ENCODE measurements at regions not wholly inside any gene's neighbourhood (a gene's known extent, or its start where the extent isn't known, plus 50 kb on each side); places are given as distances from the start of the nearest gene placed in this dataset.

DNA sequence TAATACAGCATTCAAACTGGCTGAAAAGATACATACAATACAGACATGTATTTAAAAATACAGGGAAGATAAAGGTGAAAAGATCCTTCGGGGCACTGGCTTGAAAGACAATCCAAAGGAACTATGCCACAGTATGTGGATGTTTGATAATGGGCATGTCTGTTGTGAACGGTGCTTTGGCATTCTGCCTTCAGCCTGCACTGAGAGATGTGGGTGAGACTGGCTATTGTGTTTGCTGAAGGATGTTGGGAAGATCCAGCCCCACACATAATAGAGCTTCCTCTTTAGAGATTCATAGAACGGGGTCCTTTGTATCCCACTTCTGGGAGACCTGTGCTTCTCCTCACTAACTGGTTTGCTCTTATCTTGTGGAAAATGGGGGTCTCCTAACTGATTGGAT lies 65.1 kb upstream of the CXCR4 start:
- Histone ChIP-seq H3K27me3 (ENCODE audit: control insufficient read depth in 1 of 2, insufficient read depth in 2 of 2, low read length in 2 of 2) (no peaks in the 10 kb centered on the region), H3K27ac (ENCODE audit: low read depth, low read length) (no peak overlapping the region), H3K36me3 (ENCODE audit: insufficient read depth, low read length) (no peaks in the 10 kb centered on the region), H3K9ac (ENCODE audit: low read length) (no peak overlapping the region), H3K4me1 (ENCODE audit: insufficient read depth, low read length) (no peaks in the 10 kb centered on the region), H3K9me3 (ENCODE audit: low read length) (no peaks in the 10 kb centered on the region), H3K4me3 (ENCODE audit: low read depth in 1 of 2, low read length in 2 of 2) (no peak overlapping the region)

DNA sequence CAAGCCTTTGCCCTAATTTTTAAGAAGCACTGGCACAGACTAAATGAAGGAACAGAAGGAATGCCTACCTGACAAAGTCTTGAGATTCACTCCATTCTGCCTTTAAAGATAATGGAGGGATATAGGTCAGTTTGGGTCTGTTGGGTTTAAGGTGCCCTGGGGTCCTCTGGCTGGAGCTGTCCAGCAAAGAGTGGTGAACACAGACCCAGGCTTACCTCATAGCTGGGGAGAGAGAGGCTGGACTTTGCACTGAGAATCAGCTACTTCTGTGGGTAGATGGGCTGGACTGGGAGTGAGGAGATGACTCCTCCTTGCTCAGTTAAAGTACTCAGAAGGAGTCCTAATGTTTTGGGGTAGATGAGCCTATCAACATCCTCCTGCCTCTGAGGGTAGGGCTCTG lies 64.4 kb upstream of the CXCR4 start:
- Histone ChIP-seq H3K4me1 (ENCODE audit: insufficient read depth, low read length) (no peaks in the 10 kb centered on the region), H3K27ac (ENCODE audit: low read depth, low read length) (no peak overlapping the region), H3K9me3 (ENCODE audit: low read length) (no peaks in the 10 kb centered on the region), H3K36me3 (ENCODE audit: insufficient read depth, low read length) (no peaks in the 10 kb centered on the region), H3K4me3 (ENCODE audit: low read depth in 1 of 2, low read length in 2 of 2) (no peak overlapping the region), H3K9ac (ENCODE audit: low read length) (no peak overlapping the region), H3K27me3 (ENCODE audit: control insufficient read depth in 1 of 2, insufficient read depth in 2 of 2, low read length in 2 of 2) (no peaks in the 10 kb centered on the region)

DNA sequence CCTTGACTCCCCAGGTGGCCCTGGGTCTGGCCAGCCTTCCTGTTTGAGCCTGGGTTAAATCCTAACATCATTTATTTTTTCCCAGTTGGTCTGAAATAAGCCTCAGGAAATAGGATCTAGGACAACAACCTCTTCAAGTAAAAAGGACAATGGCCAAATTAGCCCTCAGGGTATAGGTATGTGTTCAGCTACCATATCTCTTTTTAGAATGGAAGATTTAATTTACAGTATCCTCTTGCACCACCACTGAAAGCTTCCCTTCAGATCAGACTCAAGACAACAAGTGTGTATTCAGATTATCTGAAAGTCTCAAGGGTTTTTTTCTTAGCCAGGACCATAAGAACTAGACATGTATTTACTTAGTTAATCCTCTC lies 61.6 kb upstream of the CXCR4 start:
- Histone ChIP-seq H3K27me3 (ENCODE audit: control insufficient read depth in 1 of 2, insufficient read depth in 2 of 2, low read length in 2 of 2) (no peaks in the 10 kb centered on the region), H3K36me3 (ENCODE audit: insufficient read depth, low read length) (no peaks in the 10 kb centered on the region), H3K27ac (ENCODE audit: low read depth, low read length) (no peak overlapping the region), H3K4me1 (ENCODE audit: insufficient read depth, low read length) (no peaks in the 10 kb centered on the region), H3K4me3 (ENCODE audit: low read depth in 1 of 2, low read length in 2 of 2) (no peak overlapping the region), H3K9me3 (ENCODE audit: low read length) (no peaks in the 10 kb centered on the region), H3K9ac (ENCODE audit: low read length) (no peak overlapping the region)

DNA sequence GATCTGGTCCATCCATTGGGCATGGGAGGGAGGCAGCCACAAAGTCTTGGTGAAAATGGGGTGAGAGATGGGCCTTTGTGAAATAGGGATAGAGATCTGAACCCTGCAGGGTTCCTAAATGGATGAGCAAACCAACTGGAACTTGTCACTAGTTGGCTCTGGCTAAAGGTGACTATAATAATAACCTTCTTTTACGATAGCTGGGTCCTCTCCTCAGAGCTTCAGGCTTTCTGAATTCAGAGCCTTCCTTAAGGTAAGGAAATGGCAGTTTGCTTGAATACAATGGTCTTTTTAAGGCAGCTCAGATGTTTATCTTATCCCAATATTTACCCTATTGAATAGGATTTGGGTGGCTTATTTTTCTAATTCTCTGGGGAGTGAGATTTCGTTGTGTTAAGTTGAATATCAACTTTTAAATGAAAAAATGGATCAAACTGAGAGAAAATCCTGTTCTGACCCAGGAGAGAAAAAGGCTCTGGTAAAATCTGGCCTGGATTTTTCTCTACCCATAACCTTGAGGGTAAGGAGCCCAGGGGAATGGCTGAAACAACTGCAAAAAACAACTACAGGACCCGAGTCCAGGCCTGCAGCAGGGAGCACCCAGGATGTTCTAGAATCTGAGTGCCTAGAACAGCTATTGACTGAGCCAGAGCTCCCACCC lies 61.1 kb upstream of the CXCR4 start:
- H3K4me3 ChIP-seq (ENCODE audit: low read depth in 1 of 2, low read length in 2 of 2) = no peak overlapping the region
- H3K36me3 ChIP-seq (ENCODE audit: insufficient read depth, low read length) = no peaks in the 10 kb centered on the region
- no peaks in the 10 kb centered on the region for H3K27me3 ChIP-seq (ENCODE audit: control insufficient read depth in 1 of 2, insufficient read depth in 2 of 2, low read length in 2 of 2)
- no peak overlapping the region for H3K9ac ChIP-seq (ENCODE audit: low read length)
- H3K4me1 ChIP-seq (ENCODE audit: insufficient read depth, low read length) = no peaks in the 10 kb centered on the region
- no peaks in the 10 kb centered on the region for H3K9me3 ChIP-seq (ENCODE audit: low read length)
- H3K27ac ChIP-seq (ENCODE audit: low read depth, low read length) = no peak overlapping the region

DNA sequence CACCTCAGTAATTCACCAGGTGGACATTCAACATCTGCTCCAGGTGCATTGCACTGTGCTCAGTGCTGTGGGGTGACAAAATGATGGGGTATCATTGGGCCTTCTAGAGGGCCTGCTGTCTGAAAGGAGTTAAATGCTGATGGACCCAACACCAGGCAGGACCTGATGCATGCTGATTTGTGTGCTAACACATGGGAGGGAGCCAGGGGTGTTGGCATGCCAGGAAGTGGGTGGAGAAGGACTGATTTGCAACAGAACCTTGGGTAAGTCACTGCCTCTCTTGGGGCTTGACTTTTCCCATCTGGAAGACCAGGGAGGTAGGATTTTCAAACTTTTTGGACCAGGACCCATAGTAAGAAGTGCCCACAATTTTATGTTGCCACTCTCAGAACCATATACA lies 57.9 kb upstream of the CXCR4 start:
- H3K4me3 ChIP-seq (ENCODE audit: low read depth in 1 of 2, low read length in 2 of 2) = no peak overlapping the region
- H3K27me3 ChIP-seq (ENCODE audit: control insufficient read depth in 1 of 2, insufficient read depth in 2 of 2, low read length in 2 of 2) = no peaks in the 10 kb centered on the region

DNA sequence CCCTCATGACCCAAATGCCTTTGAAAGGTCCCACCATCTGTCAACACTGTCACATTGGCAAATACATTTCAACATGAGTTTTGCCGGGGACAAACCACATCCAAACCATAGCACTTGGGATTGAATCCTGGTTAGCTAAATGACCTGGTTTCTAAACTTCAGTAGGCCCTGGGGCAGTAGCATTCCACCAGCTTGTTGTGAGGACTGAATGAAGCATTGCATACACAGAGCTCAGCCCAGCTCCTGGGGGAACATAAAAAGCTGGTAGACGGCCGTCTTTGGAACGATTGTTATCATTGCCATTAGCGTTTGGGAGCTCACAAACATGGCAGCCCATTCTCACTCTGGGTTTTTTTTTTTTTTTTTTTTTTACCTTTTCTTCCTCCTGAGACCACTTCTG lies 57.5 kb upstream of the CXCR4 start:
- H3K36me3 ChIP-seq (ENCODE audit: insufficient read depth, low read length) = no peaks in the 10 kb centered on the region
- no peaks in the 10 kb centered on the region for H3K9me3 ChIP-seq (ENCODE audit: low read length)
- no peaks in the 10 kb centered on the region for H3K27me3 ChIP-seq (ENCODE audit: control insufficient read depth in 1 of 2, insufficient read depth in 2 of 2, low read length in 2 of 2)
- no peak overlapping the region for H3K4me3 ChIP-seq (ENCODE audit: low read depth in 1 of 2, low read length in 2 of 2)
- H3K9ac ChIP-seq (ENCODE audit: low read length) = no peak overlapping the region
- no peaks in the 10 kb centered on the region for H3K4me1 ChIP-seq (ENCODE audit: insufficient read depth, low read length)
- H3K27ac ChIP-seq (ENCODE audit: low read depth, low read length) = no peak overlapping the region

More for the DNA sequence above, 57.9 kb upstream of the CXCR4 start:
- Histone ChIP-seq H3K36me3 (ENCODE audit: insufficient read depth, low read length) (no peaks in the 10 kb centered on the region), H3K9ac (ENCODE audit: low read length) (no peak overlapping the region), H3K4me1 (ENCODE audit: insufficient read depth, low read length) (no peaks in the 10 kb centered on the region), H3K9me3 (ENCODE audit: low read length) (no peaks in the 10 kb centered on the region), H3K27ac (ENCODE audit: low read depth, low read length) (no peak overlapping the region)

DNA sequence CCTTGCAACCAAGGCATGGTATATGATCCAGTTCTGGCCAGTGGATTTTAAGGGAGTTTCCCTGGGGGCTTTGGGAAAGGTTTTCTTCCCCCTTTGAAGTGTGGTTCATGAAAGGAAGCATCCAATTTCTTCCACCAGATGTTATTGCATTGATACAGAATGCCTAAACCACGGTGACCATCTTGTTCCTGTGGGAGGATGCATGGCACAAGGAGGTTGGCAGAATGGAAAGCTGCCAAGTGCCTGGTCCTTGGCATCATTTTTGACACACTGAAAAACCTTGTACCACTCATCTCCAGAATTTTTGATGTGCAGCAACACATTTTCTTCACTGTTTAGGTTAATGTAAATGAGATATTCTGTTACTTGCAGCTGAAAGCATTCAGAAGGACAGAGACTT lies 55.2 kb upstream of the CXCR4 start:
- H3K36me3 ChIP-seq (ENCODE audit: insufficient read depth, low read length) = no peaks in the 10 kb centered on the region

DNA sequence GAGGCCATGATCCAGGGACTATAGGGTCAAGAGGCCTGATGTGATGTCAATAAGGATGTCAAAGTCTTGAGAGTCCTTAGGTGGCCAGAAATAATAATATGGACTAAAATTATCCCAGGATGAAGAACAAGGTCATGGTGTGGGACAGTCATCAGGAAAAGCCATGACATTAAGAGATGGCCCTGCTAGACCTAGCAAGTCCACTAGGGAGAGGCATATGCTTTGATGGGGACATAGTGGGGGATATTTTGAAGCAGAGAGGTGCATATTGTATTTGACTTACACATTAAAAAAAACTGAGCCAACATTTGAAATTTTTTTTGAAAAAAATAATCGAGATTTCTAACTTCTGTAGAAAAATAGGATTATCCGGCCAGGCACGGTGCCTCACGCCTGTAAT lies 53.3 kb upstream of the CXCR4 start:
- Histone ChIP-seq H3K4me1 (ENCODE audit: insufficient read depth, low read length) (no peaks in the 10 kb centered on the region), H3K27ac (ENCODE audit: low read depth, low read length) (no peak overlapping the region), H3K27me3 (ENCODE audit: control insufficient read depth in 1 of 2, insufficient read depth in 2 of 2, low read length in 2 of 2) (no peaks in the 10 kb centered on the region), H3K9me3 (ENCODE audit: low read length) (no peaks in the 10 kb centered on the region), H3K9ac (ENCODE audit: low read length) (no peak overlapping the region), H3K36me3 (ENCODE audit: insufficient read depth, low read length) (no peaks in the 10 kb centered on the region), H3K4me3 (ENCODE audit: low read depth in 1 of 2, low read length in 2 of 2) (no peak overlapping the region)

More for the DNA sequence above, 55.2 kb upstream of the CXCR4 start:
- Histone ChIP-seq H3K4me1 (ENCODE audit: insufficient read depth, low read length) (no peaks in the 10 kb centered on the region), H3K4me3 (ENCODE audit: low read depth in 1 of 2, low read length in 2 of 2) (no peak overlapping the region), H3K27ac (ENCODE audit: low read depth, low read length) (no peak overlapping the region), H3K9ac (ENCODE audit: low read length) (no peak overlapping the region), H3K27me3 (ENCODE audit: control insufficient read depth in 1 of 2, insufficient read depth in 2 of 2, low read length in 2 of 2) (no peaks in the 10 kb centered on the region), H3K9me3 (ENCODE audit: low read length) (no peaks in the 10 kb centered on the region)

DNA sequence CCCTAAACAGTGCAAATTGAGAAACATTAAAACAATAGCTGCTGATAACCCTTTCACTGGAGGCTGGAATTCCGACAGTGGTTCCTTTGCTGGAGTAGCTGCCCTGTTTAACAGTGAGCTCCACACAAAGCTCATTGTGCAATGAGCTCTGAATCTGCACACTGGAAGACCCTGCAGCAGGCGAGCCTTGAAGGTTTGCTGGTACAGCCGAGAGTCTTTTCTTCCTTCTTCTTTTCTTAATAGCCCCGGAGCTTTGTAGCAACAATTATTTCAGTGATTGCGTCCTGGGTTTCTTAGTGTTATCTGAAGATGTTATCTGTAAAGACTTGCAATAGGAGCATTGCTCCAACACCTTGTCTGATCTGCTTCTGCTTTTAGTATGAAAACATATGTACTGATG lies 50.8 kb upstream of the CXCR4 start:
- H3K36me3 ChIP-seq (ENCODE audit: insufficient read depth, low read length) = no peaks in the 10 kb centered on the region
- no peaks in the 10 kb centered on the region for H3K4me1 ChIP-seq (ENCODE audit: insufficient read depth, low read length)
- no peak overlapping the region for H3K9ac ChIP-seq (ENCODE audit: low read length)
- no peaks in the 10 kb centered on the region for H3K27me3 ChIP-seq (ENCODE audit: control insufficient read depth in 1 of 2, insufficient read depth in 2 of 2, low read length in 2 of 2)
- no peak overlapping the region for H3K27ac ChIP-seq (ENCODE audit: low read depth, low read length)
- H3K9me3 ChIP-seq (ENCODE audit: low read length) = no peaks in the 10 kb centered on the region
- no peak overlapping the region for H3K4me3 ChIP-seq (ENCODE audit: low read depth in 1 of 2, low read length in 2 of 2)

DNA sequence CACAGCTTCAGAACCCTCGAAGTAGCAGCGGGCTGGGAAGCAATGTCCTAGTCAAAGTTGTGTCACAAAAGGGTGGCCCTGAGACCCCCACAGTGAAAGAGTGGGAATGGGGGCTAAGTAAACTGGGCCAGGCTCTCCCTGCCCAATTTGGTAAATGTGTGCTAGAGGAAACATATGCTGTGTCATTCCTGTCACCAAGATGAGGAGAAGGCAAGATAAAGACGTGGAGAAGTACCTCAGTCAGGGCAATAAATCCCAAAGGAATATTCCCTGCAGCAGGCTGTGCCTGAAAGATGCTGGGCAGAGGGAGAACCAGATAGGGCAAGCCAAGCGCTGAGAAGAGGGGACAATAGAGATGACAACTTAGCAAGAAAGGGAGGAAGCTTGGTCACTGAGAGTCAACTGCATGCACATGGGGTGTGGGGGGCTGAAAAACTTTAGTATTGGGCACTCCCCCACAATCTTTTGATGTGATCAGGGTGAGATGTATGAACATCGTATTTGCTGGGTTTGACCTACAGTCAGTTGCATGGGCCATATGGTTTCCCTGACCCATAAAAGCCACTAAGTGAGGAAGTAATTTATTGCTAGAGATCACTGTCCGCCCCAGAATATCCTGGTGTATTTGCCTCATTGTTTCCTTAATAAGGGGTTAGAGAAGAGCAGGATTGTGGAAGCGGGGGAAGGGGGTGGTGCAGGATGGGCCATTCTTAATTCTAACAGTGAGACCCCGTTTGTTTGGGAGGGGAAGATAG lies 49.9 kb upstream of the CXCR4 start:
- Histone ChIP-seq H3K27ac (ENCODE audit: low read depth, low read length) (no peak overlapping the region), H3K4me3 (ENCODE audit: low read depth in 1 of 2, low read length in 2 of 2) (no peak overlapping the region), H3K9me3 (ENCODE audit: low read length) (no peaks in the 10 kb centered on the region), H3K9ac (ENCODE audit: low read length) (no peak overlapping the region), H3K36me3 (ENCODE audit: insufficient read depth, low read length) (no peaks in the 10 kb centered on the region), H3K4me1 (ENCODE audit: insufficient read depth, low read length) (no peaks in the 10 kb centered on the region), H3K27me3 (ENCODE audit: control insufficient read depth in 1 of 2, insufficient read depth in 2 of 2, low read length in 2 of 2) (no peaks in the 10 kb centered on the region)

All from muscle layer of colon (tissue), 2 donors.